ENCODE measurements at regions not wholly inside any gene's neighbourhood (a gene's known extent, or its start where the extent isn't known, plus 50 kb on each side); places are given as distances from the start of the nearest gene placed in this dataset.

GRCh38 chr3:68436619-68437401, 495.5 kb downstream of the TAFA4 start:
- no peak overlapping the region for H3K27ac ChIP-seq

GRCh38 chr3:68428495-68428894, 503.9 kb downstream of the TAFA4 start:
- no peak for DNase-seq (ENCODE audit: low spot score)
- H3K27ac ChIP-seq: no peak overlapping the region
- no peak for TF ChIP-seq CTCF (IDR thresholded peaks at IDR 0.05)
- H3K4me3 ChIP-seq: no peak overlapping the region

More at GRCh38 chr3:68436619-68437401, 495.5 kb downstream of the TAFA4 start:
- H3K4me3 ChIP-seq: no peak overlapping the region
- no peak for DNase-seq (ENCODE audit: low spot score)
- no peak for TF ChIP-seq CTCF (IDR thresholded peaks at IDR 0.05)

- TF ChIP-seq CTCF (IDR thresholded peaks at IDR 0.05): no peak
- H3K4me3 ChIP-seq: no peak overlapping the region
- no peak overlapping the region for H3K27ac ChIP-seq
- no peak for DNase-seq (ENCODE audit: low spot score)
Observed at GRCh38 chr3:68424796-68425460, 507.4 kb downstream of the TAFA4 start.

- H3K4me3 ChIP-seq: no peak overlapping the region
- no peak for DNase-seq (ENCODE audit: low spot score)
- H3K27ac ChIP-seq: no peak overlapping the region
- no peak for TF ChIP-seq CTCF (IDR thresholded peaks at IDR 0.05)
Observed at GRCh38 chr3:68408626-68409025, 523.7 kb downstream of the TAFA4 start.

- no peak for TF ChIP-seq CTCF (IDR thresholded peaks at IDR 0.05)
Observed at GRCh38 chr3:68403741-68404140, 528.6 kb downstream of the TAFA4 start.

GRCh38 chr3:68402235-68402918, 530.0 kb downstream of the TAFA4 start:
- no peak for TF ChIP-seq CTCF (IDR thresholded peaks at IDR 0.05)
- DNase-seq (ENCODE audit: low spot score): no peak
- no peak overlapping the region for H3K4me3 ChIP-seq

More at GRCh38 chr3:68403741-68404140, 528.6 kb downstream of the TAFA4 start:
- H3K4me3 ChIP-seq: no peak overlapping the region
- no peak for DNase-seq (ENCODE audit: low spot score)
- H3K27ac ChIP-seq: no peak overlapping the region

More at GRCh38 chr3:68402235-68402918, 530.0 kb downstream of the TAFA4 start:
- no peak overlapping the region for H3K27ac ChIP-seq
